ENCODE measurements at regions not wholly inside any gene's neighbourhood (a gene's known extent, or its start where the extent isn't known, plus 50 kb on each side); places are given as distances from the start of the nearest gene placed in this dataset.

GRCh38 chr6:92770540-92770939 is 648.8 kb downstream of the EPHA7 start:
- TF ChIP-seq ZNF274 (IDR thresholded peaks at IDR 0.05; ENCODE audit: low read depth, low read length) (no peak), YY1 (IDR thresholded peaks at IDR 0.05; ENCODE audit: insufficient read depth, insufficient read length) (no peak), SUZ12 (IDR thresholded peaks at IDR 0.05; ENCODE audit: extremely low read depth, insufficient read depth, insufficient read length) (no peak)
- Histone ChIP-seq H3K9ac (ENCODE audit: insufficient read length, low read depth) (no peak overlapping the region), H3K27me3 (ENCODE audit: insufficient read depth, insufficient read length) (no peaks in the 10 kb centered on the region), H3K9me3 (ENCODE audit: insufficient read depth, low read length) (no peaks in the 10 kb centered on the region), H3K4me3 (ENCODE audit: insufficient read length, low read depth) (no peak overlapping the region), H3K36me3 (ENCODE audit: insufficient read depth, insufficient read length, low read length) (no peaks in the 10 kb centered on the region), H3K4me1 (ENCODE audit: insufficient read depth, insufficient read length) (no peaks in the 10 kb centered on the region)
- no peak for DNase-seq (ENCODE audit: low read depth, low spot score)

DNA sequence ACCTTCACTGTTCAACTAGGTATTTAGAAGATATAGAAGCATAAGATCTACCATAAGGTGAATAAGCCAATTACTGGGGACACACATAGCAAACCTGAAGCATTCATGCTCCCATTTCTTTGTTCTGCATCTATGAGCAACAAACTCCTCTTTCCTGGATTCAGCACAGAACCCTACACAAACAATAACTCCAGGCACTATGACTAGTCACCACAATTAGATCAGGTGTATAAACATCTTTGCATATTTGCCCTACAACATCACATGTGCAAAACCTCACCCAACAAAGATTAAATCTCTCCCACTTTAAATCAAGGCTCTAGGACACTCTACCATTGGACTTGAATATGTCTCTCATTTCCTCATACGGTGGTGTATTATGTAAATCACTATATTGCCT is 652.3 kb downstream of the EPHA7 start:
- Histone ChIP-seq H3K36me3 (ENCODE audit: insufficient read depth, insufficient read length, low read length) (no peaks in the 10 kb centered on the region), H3K27me3 (ENCODE audit: insufficient read depth, insufficient read length) (no peaks in the 10 kb centered on the region), H3K4me3 (ENCODE audit: insufficient read length, low read depth) (no peak overlapping the region), H3K4me1 (ENCODE audit: insufficient read depth, insufficient read length) (no peaks in the 10 kb centered on the region), H3K9me3 (ENCODE audit: insufficient read depth, low read length) (no peaks in the 10 kb centered on the region), H3K9ac (ENCODE audit: insufficient read length, low read depth) (no peak overlapping the region)
- no peak for TF ChIP-seq ZNF274 (IDR thresholded peaks at IDR 0.05; ENCODE audit: low read depth, low read length)
- no peak for TF ChIP-seq SUZ12 (IDR thresholded peaks at IDR 0.05; ENCODE audit: extremely low read depth, insufficient read depth, insufficient read length)
- TF ChIP-seq YY1 (IDR thresholded peaks at IDR 0.05; ENCODE audit: insufficient read depth, insufficient read length): no peak
- no peak for DNase-seq (ENCODE audit: low read depth, low spot score)

DNA sequence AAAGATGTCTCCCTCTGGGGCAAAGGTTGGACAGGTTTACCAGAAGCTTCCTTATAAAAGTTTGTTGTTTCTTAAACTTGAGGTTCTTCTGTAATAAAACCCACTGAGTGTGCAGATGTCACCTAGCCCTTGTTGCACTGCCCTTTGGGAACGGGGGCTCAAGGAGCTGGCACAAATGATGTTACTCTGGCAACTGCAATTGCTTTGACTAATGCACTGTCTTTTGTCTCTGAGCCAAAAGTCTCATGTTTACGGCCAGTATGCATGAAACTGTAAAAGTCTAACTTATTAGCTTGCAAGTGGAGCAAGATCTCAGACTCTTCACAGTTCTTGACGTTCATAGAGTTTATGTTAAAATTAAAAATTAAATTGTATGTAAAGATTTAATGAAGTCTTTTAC is 655.7 kb downstream of the EPHA7 start:
- no peaks in the 10 kb centered on the region for H3K9me3 ChIP-seq (ENCODE audit: insufficient read depth, low read length)
- no peaks in the 10 kb centered on the region for H3K4me1 ChIP-seq (ENCODE audit: insufficient read depth, insufficient read length)
- H3K27me3 ChIP-seq (ENCODE audit: insufficient read depth, insufficient read length): no peaks in the 10 kb centered on the region
- no peak overlapping the region for H3K9ac ChIP-seq (ENCODE audit: insufficient read length, low read depth)
- H3K36me3 ChIP-seq (ENCODE audit: insufficient read depth, insufficient read length, low read length): no peaks in the 10 kb centered on the region
- no peak overlapping the region for H3K4me3 ChIP-seq (ENCODE audit: insufficient read length, low read depth)
- no peak for TF ChIP-seq ZNF274 (IDR thresholded peaks at IDR 0.05; ENCODE audit: low read depth, low read length)
- no peak for TF ChIP-seq SUZ12 (IDR thresholded peaks at IDR 0.05; ENCODE audit: extremely low read depth, insufficient read depth, insufficient read length)
- TF ChIP-seq YY1 (IDR thresholded peaks at IDR 0.05; ENCODE audit: insufficient read depth, insufficient read length): no peak
- DNase-seq (ENCODE audit: low read depth, low spot score): no peak

DNA sequence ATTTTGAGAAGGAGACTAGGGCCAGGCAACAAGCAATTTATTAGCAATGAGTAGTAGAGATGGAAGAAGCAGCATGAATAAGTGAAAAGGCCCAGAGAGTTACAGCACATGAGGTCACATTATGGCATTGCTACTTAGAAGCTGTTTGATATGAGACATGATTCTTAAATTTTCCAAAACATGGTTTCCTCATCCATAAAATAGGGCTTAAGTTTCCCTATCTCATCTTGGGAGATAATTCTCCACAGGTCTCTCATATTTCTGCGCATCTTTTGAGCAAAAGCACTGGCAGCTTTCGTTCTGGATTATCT is 656.1 kb downstream of the EPHA7 start:
- TF ChIP-seq SUZ12 (IDR thresholded peaks at IDR 0.05; ENCODE audit: extremely low read depth, insufficient read depth, insufficient read length): no peak
- TF ChIP-seq YY1 (IDR thresholded peaks at IDR 0.05; ENCODE audit: insufficient read depth, insufficient read length): no peak
- no peak for TF ChIP-seq ZNF274 (IDR thresholded peaks at IDR 0.05; ENCODE audit: low read depth, low read length)
- no peaks in the 10 kb centered on the region for H3K9me3 ChIP-seq (ENCODE audit: insufficient read depth, low read length)
- H3K4me1 ChIP-seq (ENCODE audit: insufficient read depth, insufficient read length): no peaks in the 10 kb centered on the region
- H3K36me3 ChIP-seq (ENCODE audit: insufficient read depth, insufficient read length, low read length): no peaks in the 10 kb centered on the region
- H3K4me3 ChIP-seq (ENCODE audit: insufficient read length, low read depth): no peak overlapping the region
- no peaks in the 10 kb centered on the region for H3K27me3 ChIP-seq (ENCODE audit: insufficient read depth, insufficient read length)
- no peak overlapping the region for H3K9ac ChIP-seq (ENCODE audit: insufficient read length, low read depth)
- DNase-seq (ENCODE audit: low read depth, low spot score): no peak

DNA sequence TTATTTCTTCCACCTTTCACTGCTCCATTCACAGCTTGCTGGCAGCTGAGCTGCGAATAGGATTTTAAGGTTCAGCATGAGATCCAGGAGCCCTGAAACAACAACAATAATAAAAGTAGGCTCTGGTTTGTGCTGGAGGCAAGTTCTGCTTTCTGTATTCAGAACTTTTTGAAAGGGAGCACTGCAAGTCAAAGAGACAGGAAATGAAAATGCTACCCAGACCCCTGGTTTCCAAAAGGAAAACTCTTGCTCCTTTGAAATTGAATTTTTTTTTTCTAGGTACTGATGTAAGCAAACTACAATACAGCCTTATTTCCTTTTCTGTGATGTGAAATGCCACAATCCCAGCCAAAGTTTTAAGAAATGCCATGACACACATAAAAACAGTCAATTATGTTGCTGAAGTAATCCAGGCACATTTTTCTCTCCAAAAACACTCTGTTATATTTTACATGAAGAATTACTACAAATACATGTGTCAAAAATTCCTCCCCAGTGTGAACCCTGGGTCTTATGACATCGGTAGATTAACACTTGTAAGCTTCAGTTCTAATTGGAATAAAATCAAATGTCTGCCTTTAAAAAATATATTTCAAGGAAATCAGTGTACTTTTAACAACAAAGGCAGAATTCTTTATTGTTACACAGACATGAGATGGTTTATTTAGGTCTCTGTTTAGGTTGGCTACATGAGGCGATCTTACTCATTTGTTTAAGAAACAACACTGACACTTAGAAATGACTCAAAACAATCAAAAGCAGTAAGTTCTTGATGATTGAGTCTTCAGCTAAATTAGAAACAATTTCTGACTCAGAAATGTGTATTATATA is 656.7 kb downstream of the EPHA7 start:
- H3K9me3 ChIP-seq (ENCODE audit: insufficient read depth, low read length): no peaks in the 10 kb centered on the region
- no peaks in the 10 kb centered on the region for H3K4me1 ChIP-seq (ENCODE audit: insufficient read depth, insufficient read length)
- no peak overlapping the region for H3K4me3 ChIP-seq (ENCODE audit: insufficient read length, low read depth)
- H3K9ac ChIP-seq (ENCODE audit: insufficient read length, low read depth): no peak overlapping the region
- DNase-seq (ENCODE audit: low read depth, low spot score): no peak
- no peaks in the 10 kb centered on the region for H3K27me3 ChIP-seq (ENCODE audit: insufficient read depth, insufficient read length)
- no peak for TF ChIP-seq ZNF274 (IDR thresholded peaks at IDR 0.05; ENCODE audit: low read depth, low read length)
- no peaks in the 10 kb centered on the region for H3K36me3 ChIP-seq (ENCODE audit: insufficient read depth, insufficient read length, low read length)

DNA sequence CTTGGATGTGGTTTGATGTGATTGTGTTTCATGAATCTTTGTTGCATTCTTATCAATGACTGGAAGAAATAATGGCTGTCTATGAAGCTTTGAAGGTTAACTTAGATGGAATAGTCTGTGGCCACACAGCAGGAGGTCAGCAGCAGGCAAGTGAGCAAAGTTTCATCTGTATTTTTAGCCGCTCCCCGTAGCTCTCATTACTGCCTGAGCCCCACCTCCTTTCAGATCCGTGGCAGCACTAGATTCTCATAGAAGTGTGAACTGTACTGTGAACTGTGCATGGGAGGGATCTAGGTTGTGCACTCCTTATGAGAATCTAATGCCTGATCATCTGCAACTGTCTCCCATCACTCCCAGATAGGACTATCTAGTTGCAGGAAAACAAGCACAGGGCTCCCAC is 660.2 kb downstream of the EPHA7 start:
- H3K36me3 ChIP-seq (ENCODE audit: insufficient read depth, insufficient read length, low read length): no peaks in the 10 kb centered on the region
- no peaks in the 10 kb centered on the region for H3K9me3 ChIP-seq (ENCODE audit: insufficient read depth, low read length)
- no peaks in the 10 kb centered on the region for H3K27me3 ChIP-seq (ENCODE audit: insufficient read depth, insufficient read length)
- H3K4me1 ChIP-seq (ENCODE audit: insufficient read depth, insufficient read length): no peaks in the 10 kb centered on the region
- no peak overlapping the region for H3K9ac ChIP-seq (ENCODE audit: insufficient read length, low read depth)
- TF ChIP-seq SUZ12 (IDR thresholded peaks at IDR 0.05; ENCODE audit: extremely low read depth, insufficient read depth, insufficient read length) (no peak), ZNF274 (IDR thresholded peaks at IDR 0.05; ENCODE audit: low read depth, low read length) (no peak), YY1 (IDR thresholded peaks at IDR 0.05; ENCODE audit: insufficient read depth, insufficient read length) (no peak)
- no peak overlapping the region for H3K4me3 ChIP-seq (ENCODE audit: insufficient read length, low read depth)
- no peak for DNase-seq (ENCODE audit: low read depth, low spot score)

DNA sequence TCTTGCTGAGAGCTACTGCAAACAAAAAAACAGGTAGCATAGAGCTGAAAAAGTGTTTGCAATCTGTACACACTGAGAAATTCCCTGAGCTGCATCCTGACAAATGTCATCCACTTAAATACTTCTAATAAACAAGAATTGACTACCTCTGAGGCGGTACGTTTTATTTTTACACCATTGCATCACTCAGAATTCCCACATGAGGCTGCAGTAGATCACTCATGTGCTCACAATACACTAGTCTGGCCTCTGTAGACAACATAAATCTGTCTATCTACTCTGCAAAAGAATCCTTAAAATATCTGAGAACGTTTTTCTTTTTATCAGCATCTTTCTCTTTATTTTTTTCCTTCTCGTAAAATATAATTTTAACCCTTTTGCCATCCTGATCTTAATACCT is 661.4 kb downstream of the EPHA7 start:
- H3K4me1 ChIP-seq (ENCODE audit: insufficient read depth, insufficient read length): no peaks in the 10 kb centered on the region
- H3K4me3 ChIP-seq (ENCODE audit: insufficient read length, low read depth): no peak overlapping the region
- TF ChIP-seq SUZ12 (IDR thresholded peaks at IDR 0.05; ENCODE audit: extremely low read depth, insufficient read depth, insufficient read length): no peak
- TF ChIP-seq YY1 (IDR thresholded peaks at IDR 0.05; ENCODE audit: insufficient read depth, insufficient read length): no peak
- no peak for TF ChIP-seq ZNF274 (IDR thresholded peaks at IDR 0.05; ENCODE audit: low read depth, low read length)
- no peaks in the 10 kb centered on the region for H3K36me3 ChIP-seq (ENCODE audit: insufficient read depth, insufficient read length, low read length)
- no peak overlapping the region for H3K9ac ChIP-seq (ENCODE audit: insufficient read length, low read depth)
- no peak for DNase-seq (ENCODE audit: low read depth, low spot score)
- no peaks in the 10 kb centered on the region for H3K27me3 ChIP-seq (ENCODE audit: insufficient read depth, insufficient read length)
- H3K9me3 ChIP-seq (ENCODE audit: insufficient read depth, low read length): no peaks in the 10 kb centered on the region
